ENCODE measurements at regions not wholly inside any gene's neighbourhood (a gene's known extent, or its start where the extent isn't known, plus 50 kb on each side); places are given as distances from the start of the nearest gene placed in this dataset.

DNA sequence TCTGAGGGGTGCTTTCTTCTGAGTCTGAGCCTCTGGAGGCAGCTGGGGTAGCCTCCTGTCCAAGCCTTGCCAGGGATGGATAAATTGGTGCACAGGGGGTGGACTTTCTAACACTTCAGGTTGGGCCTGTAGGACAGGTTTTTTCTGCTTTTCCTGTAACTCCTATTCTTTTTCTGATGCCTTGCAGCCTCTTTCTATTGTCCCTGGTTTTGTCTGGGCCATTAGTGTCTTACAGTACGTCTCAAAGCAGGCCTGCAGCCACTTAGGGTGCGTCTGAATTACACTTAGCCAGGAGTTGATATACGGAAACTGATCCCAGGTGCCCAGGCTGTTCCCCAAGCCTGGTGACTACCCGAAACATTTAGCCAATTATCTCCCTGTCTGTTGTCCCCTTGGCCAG lies 213.3 kb upstream of the HTR2A start:
- no peak for DNase-seq
- in situ Hi-C loops (cut with HindIII; ENCODE audit: low pct_ligation_motif_present, low pct_unique_long_range_greater_than_20kb, low sequenced_read_pairs), result no loop called here

DNA sequence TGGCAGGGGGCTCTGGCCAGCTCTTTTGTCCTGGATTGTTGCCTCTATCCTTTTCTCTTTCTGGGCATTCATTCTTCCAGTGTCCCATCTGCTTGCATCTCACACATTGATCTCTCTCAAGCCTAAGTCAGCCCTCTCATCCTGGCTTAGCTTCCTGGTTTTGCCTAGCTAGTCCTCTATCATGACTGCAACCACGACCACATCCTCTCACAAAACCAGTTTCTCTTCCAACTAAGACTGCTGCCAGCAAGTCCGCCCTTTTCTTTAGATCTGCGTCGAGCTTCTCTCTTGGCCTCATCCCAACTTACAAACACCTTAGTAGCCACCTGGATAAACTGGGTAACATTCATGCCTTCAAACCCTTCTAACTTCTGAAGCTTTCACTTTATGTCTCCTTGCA lies 212.2 kb upstream of the HTR2A start:
- DNase-seq, result no peak
- in situ Hi-C loops (cut with HindIII; ENCODE audit: low pct_ligation_motif_present, low pct_unique_long_range_greater_than_20kb, low sequenced_read_pairs), result no loop called here

DNA sequence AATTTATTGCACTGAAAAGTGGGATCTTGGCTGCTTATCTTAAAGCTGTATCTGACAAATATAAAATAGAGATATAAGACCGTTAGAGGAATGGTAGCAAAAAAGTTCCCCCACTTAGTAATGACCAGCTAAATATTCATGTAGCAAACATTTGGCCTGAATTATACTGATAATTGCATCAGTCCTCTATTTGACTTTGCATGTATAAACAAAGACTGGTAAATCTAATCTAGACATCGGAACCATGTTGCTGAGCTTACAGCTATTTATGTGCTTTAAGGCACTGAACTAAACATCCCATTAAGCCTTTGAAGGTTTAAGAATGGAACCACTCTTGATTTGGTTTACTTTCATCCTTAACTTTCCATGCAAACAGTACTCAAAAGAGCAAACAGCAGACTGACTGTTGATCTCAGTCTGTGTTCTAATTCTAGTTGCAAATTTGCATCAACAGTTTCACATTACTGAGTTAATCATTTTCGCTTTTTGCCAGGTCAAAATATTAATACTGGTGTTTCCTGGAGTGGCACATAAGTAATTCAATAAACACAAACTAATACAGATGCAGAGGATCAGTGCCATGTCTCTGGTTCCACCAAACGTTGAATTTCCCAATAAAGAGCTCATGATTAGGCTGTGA lies 203.5 kb upstream of the HTR2A start:
- in situ Hi-C loops (cut with HindIII; ENCODE audit: low pct_ligation_motif_present, low pct_unique_long_range_greater_than_20kb, low sequenced_read_pairs), result no loop called here
- DNase-seq, result no peak

DNA sequence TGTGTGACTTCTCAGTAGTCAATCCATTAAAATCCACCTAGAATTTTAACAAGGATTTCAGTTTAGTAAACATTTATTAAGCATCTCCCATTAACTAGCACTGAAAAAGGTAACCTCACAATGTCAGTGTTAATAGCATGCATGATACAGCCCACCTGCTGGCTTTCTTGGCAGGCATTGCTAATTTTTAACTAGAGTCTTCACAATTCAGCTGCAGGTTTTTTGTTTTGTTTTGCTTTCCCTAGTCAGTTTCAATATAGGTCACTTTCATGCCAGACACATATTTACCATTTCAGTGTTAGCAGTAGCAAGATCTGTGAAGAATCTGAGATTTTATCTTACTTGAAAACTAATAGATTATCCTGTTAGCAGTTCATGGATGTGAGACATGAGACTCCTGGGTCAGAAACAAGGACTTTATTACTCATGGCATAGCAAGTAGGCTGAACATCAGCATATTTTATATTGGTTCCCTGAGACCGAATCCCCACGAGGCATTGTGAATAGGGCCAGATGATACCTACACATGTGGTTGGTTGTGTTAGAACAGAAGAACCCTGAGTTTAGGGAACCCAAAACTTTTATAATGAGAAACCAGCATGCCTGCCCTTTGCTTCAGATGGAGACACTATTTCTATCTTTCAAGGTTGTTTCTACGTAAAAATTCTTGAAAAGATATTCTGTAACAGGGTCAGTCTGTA lies 198.0 kb upstream of the HTR2A start:
- no peak for DNase-seq
- in situ Hi-C loops (cut with HindIII; ENCODE audit: low pct_ligation_motif_present, low pct_unique_long_range_greater_than_20kb, low sequenced_read_pairs), result no loop called here

DNA sequence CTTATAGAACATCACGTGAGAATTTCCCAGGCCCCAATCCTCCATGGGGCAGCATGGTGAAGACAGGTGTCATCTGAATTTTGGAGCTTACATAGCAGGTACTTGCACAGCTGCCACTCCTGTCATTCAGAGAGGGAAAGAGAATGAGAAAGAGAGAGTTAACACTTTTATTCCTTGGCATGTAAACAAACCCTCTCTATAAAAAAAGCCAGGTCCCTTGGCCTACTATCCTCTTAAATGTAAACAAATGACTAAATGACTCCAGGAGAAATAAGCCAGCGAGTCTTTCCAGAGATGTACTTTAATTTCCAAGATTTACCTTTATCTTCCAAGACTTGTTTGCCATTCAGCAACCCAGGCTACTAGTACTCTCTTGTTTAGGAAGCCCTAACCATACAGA lies 195.3 kb upstream of the HTR2A start:
- in situ Hi-C loops (cut with HindIII; ENCODE audit: low pct_ligation_motif_present, low pct_unique_long_range_greater_than_20kb, low sequenced_read_pairs), result no loop called here

DNA sequence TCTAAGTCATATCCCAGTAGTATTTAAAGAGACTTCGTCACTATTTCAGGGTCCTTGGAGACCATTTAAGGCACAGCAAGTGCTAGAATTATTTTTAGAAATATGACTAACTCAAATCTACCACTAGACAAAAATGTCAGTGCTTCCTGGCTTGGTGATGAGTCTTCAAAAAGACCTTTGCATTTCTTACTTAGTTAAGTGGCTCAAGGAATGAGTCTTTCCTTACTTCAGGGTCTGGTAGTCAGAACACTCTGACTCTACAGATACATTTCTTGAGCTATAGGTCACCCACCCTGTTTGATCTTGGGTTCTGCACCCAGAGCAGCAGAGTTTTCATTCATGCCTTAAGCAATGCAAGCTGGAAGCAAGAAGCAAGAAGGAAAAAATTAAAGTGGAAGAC lies 191.0 kb upstream of the HTR2A start:
- no peak for DNase-seq
- in situ Hi-C loops (cut with HindIII; ENCODE audit: low pct_ligation_motif_present, low pct_unique_long_range_greater_than_20kb, low sequenced_read_pairs), result no loop called here

More for the DNA sequence above, 195.3 kb upstream of the HTR2A start:
- no peak for DNase-seq

DNA sequence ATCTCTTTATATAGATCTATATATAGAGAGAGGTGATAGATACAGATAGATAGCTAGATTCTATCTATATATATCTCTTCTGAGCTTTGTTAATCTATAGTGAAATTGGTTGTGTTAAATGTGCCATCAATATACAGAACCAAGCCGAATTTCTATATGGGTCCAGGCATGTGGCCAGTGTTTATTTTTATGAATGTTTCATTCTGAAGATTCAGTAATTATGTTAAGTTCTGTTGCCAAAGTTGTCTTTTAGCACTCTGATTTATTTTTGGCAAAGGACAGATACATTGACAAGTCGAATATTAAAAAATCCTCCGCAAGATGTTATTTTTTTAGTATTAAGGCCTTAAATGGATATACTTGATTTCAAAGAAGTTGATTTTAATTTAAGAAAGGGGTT lies 190.4 kb upstream of the HTR2A start:
- no peak for DNase-seq
- in situ Hi-C loops (cut with HindIII; ENCODE audit: low pct_ligation_motif_present, low pct_unique_long_range_greater_than_20kb, low sequenced_read_pairs), result no loop called here

DNA sequence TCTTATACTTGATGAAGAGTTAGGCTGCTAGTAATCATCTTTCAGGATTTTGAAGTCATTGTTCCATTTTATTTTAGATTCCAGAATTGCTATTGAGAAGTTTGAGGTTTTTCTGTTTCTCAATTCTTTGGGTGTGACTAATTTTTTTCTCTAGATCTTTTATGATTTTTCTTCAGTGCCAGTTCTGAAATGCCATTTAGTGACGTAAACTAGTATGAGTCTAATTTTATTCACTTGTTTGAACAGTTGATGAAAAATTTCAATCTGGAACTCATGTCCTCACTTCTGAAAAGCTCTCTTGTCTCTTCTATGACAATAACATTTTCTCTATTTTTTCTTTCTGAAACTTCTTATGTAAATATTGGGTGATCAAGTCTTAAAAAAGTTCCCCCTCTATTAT lies 188.5 kb upstream of the HTR2A start:
- DNase-seq, result no peak
- in situ Hi-C loops (cut with HindIII; ENCODE audit: low pct_ligation_motif_present, low pct_unique_long_range_greater_than_20kb, low sequenced_read_pairs), result no loop called here

DNA sequence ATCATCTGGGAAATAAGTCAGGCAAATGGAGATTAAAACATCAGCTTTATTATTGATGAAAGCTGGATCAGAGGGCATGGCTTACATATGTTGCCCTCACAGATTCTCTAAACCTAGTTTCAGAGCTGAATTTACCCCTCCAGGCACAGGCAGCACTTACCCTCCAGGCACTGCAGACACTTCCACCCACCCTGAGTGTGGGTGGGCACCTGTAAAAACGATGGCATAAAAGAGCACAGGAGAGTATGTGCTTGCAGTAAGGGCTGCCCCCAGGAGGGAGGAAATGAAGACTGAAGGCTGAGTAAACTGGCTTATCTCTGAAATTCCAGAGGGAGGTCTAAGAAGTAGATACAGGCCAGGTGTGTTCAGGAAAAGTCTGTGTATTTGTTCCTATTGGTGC lies 185.0 kb upstream of the HTR2A start:
- in situ Hi-C loops (cut with HindIII; ENCODE audit: low pct_ligation_motif_present, low pct_unique_long_range_greater_than_20kb, low sequenced_read_pairs), result no loop called here
- DNase-seq, result no peak

DNA sequence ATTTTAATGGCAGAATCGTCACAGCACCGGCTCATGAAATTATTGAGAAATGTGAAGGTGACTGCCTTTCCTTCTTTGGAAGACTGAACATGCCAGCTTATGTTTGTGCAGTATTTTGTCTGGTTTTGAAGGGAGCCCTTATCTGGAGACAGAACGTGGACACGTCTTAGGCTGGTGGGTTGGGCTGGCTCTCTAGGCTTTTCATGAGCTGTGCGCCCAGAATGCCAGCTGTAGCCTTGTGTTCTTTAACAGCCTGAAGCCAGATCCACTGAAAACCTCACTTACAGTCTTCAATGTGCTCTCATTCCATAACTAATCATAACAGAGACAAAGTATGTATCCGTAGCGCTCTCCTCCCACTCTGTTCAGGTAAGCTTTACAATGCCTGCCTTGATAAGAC lies 184.4 kb upstream of the HTR2A start:
- in situ Hi-C loops (cut with HindIII; ENCODE audit: low pct_ligation_motif_present, low pct_unique_long_range_greater_than_20kb, low sequenced_read_pairs), result no loop called here
- no peak for DNase-seq

DNA sequence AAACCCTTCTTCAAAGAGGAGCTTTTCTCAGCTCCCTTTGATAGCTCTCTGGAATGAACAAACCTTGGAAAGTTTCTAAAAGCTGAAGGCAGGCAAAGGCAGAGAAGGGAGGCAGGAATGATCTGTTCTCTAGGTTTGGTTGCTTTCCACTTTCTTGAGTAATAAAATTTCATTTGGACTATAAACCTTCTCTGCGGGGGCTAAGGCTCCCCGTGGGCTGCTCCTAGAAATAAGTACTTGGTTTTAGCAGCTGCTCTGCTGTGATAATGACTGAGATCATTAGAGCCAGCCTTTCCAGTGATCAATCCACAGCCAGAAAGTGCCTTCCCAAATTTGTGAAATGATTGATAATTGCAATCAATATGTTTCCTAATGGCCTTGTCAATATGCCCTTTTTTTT lies 183.8 kb upstream of the HTR2A start:
- in situ Hi-C loops (cut with HindIII; ENCODE audit: low pct_ligation_motif_present, low pct_unique_long_range_greater_than_20kb, low sequenced_read_pairs), result no loop called here
- no peak for DNase-seq

DNA sequence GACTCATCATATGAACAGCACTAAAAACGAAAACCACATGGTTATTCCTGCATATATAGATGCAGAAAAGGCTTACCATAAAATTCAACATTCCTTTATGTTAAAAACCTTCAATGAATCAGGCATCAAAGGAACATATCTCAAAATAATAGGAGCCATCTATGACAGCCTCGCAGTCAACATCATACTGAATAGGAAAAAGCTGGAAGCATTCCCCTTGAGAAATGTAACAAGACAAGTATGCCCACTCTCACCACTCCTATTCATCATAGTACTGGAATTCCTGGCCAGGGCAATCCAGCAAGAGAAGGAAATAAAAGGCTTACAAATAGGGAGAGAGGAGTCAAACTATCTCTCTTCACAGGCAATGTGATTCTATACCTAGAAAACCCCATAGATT lies 179.6 kb upstream of the HTR2A start:
- in situ Hi-C loops (cut with HindIII; ENCODE audit: low pct_ligation_motif_present, low pct_unique_long_range_greater_than_20kb, low sequenced_read_pairs), result no loop called here
- DNase-seq, result no peak

DNA sequence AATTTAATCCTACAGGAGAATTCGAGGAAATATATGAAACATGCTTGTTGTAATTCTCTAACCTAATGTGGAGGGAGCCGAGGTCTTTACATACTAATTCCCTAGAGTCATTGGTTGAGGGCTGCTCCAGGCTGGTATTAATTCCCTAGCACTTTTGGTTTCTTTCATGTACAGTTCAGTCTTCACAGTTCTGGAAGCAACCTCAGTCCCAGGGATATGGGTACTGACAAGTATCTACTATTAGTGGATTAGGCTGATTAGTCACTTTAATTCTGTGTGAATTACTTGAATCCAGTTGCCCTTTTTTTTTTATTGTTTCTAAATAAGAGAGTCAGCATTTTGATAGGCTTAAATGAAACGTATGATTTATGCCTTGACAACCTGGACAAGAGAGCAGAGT lies 172.3 kb upstream of the HTR2A start:
- in situ Hi-C loops (cut with HindIII; ENCODE audit: low pct_ligation_motif_present, low pct_unique_long_range_greater_than_20kb, low sequenced_read_pairs), result no loop called here
- DNase-seq, result no peak

DNA sequence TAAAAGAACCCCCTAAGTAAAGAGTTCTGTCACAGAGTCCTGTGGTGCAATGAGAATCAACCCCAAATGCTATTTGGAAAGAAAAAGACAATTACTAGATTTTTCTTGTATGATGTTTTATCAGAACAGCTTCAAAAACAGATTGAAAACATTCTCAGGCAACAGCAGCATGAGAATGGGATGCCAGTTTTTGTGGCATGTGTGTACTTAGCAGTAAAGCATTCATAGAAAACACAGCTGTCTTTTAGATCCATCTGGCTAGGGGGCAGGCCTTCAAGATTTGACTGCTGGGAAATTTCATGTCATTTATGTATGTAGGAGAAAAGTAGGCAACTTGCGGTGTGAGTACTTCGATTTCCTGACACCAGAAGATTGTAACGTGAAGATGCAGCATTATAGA lies 170.5 kb upstream of the HTR2A start:
- in situ Hi-C loops (cut with HindIII; ENCODE audit: low pct_ligation_motif_present, low pct_unique_long_range_greater_than_20kb, low sequenced_read_pairs), result no loop called here
- DNase-seq, result no peak

DNA sequence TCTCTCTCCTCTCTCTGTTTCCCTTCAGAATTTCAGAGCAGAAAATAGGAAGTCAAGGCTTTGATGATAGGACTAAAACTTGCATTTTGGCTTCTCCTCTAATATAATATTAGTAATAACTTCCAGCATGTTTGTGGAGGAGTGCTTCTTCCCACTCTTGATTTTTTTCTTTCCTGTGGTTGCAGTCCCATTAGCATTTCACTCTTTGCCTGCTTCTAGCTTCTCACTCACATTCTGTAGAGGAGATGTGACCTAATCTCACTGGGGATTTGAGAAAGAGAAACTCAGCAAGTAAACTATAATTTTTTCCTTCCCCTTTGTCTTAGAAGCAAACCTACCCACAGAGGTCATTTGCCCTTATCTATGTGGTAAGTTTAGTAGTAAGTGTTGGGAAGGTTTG lies 169.4 kb upstream of the HTR2A start:
- in situ Hi-C loops (cut with HindIII; ENCODE audit: low pct_ligation_motif_present, low pct_unique_long_range_greater_than_20kb, low sequenced_read_pairs), result no loop called here
- no peak for DNase-seq

DNA sequence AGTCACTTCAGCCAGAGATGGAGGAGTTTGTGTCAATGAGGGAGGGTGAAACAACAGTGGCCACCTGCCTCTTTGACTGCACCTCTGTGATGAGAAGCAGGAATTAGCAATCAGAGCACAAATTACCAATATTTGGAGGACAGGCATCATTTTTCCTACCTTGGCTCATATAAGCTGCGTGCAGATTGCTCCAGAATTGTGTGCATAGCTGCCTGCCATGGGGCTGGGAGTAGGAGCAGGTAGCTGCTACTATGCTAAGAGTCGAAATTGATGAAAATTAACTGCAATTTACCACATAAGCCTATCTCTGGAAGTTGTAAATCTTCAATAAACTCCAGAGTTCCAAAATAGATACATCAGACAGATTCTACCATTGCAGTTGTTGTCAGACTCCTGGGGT lies 167.5 kb upstream of the HTR2A start:
- in situ Hi-C loops (cut with HindIII; ENCODE audit: low pct_ligation_motif_present, low pct_unique_long_range_greater_than_20kb, low sequenced_read_pairs), result no loop called here
- no peak for DNase-seq

DNA sequence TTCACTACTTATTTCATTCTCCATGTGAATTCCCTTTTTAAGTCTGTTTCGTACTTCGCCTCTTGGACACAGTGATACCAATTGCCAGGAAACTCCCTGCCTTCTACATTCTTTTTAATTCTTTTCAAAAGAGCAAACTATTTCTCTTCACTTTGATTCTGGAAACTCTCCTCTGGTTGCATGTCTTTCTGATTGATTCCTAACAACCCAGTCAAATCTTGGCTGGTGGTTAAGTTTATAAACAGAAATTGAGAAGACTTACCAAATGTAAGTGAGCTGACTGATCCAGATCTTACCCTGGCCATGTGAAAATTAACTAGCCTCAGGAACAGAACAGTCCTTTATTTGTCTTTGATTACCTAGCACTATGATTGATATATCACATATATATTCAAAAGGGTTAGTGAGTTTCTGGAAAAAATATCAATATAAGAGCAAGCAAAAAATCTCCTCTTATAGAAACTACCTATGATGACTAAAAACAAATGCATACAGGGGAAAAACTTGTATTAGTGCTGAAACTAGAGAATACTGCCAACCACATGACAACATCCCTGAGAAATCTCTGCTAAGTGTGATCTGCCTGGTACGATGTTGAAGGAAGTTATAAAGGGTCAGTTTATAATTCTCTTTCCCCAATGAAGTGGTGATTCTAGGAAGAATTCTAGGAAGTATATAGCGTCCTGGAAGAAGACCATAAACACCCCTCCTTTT lies 152.6 kb upstream of the HTR2A start:
- no peak for DNase-seq
- in situ Hi-C loops (cut with HindIII; ENCODE audit: low pct_ligation_motif_present, low pct_unique_long_range_greater_than_20kb, low sequenced_read_pairs), result no loop called here

DNA sequence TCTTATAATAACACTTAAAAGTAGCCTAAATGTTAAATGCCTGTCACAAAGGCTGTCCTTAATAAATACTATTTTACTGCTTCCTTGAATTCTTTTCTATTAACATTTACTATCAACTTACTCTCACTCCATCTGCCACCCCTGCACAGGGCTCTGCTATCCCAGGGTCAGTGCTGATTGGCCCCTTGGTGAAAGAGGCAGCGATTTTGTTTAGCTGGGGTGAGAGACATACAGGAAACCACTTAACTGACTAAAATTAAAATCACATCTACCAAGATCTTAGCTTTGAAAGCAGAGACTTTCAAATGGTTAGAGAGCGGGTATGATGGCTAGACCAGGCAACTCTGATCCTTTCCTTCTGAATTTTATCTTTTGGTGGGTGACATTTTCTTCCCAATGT lies 149.9 kb upstream of the HTR2A start:
- DNase-seq, result no peak
- in situ Hi-C loops (cut with HindIII; ENCODE audit: low pct_ligation_motif_present, low pct_unique_long_range_greater_than_20kb, low sequenced_read_pairs), result no loop called here

DNA sequence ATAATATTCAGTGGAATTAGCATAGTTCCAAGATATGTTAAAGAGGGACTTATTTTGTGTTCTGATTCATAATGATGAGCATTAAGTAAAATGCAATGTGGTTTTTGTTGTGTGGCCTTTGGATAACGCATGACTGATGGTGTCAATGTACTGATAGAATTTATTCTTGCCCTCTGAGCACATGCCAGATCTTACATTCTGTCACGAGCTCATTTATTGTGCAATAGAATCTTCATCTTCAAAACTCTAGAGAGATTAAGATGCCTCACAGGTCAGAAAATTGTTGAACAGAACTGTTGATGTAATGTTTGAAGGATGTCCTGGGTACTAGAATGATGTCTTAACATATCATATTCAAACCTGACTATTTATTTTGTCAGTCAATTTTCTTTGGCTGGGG lies 148.0 kb upstream of the HTR2A start:
- in situ Hi-C loops (cut with HindIII; ENCODE audit: low pct_ligation_motif_present, low pct_unique_long_range_greater_than_20kb, low sequenced_read_pairs), result no loop called here
- DNase-seq, result no peak

DNA sequence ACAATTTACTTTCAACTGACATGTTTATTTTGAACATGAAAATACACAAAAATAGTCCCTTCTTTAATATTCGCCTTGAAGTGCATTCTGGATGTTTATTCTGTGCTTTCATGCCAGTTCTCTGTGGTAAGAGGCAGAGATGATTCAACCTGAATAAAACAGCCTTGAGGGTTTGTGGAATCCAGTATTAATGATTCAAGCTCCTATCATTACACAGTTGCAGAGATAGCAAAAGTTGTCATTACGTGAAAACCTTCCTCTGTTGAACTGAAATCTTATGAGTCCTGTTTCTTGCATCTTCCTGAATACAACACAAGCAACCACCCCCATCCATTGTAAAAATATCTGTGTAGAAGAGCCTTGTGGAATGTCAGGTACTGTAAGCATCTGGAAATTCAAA lies 142.3 kb upstream of the HTR2A start:
- in situ Hi-C loops (cut with HindIII; ENCODE audit: low pct_ligation_motif_present, low pct_unique_long_range_greater_than_20kb, low sequenced_read_pairs), result no loop called here
- no peak for DNase-seq
